Neural progenitor cell (in vitro differentiated cells): ENCODE measurements at regions not wholly inside any gene's neighbourhood (a gene's known extent, or its start where the extent isn't known, plus 50 kb on each side); places are given as distances from the start of the nearest gene placed in this dataset.

ENCODE experiments used
- DNase-seq: peaks from one replicate; pipeline ENCODE4 v3.0.0-alpha.2; 2016; ENCODE audit warnings: low spot score
- H2AFZ ChIP-seq: fragments of 200-600 bp; sonication (generic); replicated peaks from 2 replicates; pipeline ENCODE4 v1.6.1; 2016; ENCODE audit warnings: antibody characterized with exemption
- H3F3A ChIP-seq: fragments of 200-600 bp; sonication (generic); 2 replicates; pipeline ENCODE4 v1.6.1; 2016; ENCODE audit warnings: antibody characterized with exemption, low read depth
- H3K27ac ChIP-seq: fragments of 200-600 bp; sonication (generic); 2 replicates; pipeline ENCODE4 v1.5.1; 2016; ENCODE audit warnings: mild to moderate bottlenecking
- H3K27me3 ChIP-seq: fragments of 200-600 bp; sonication (generic); 2 replicates; pipeline ENCODE4 v1.6.1; 2016; ENCODE audit warnings: mild to moderate bottlenecking, moderate library complexity
- H3K36me3 ChIP-seq: fragments of 200-600 bp; sonication (generic); 2 replicates; pipeline ENCODE4 v1.5.1; 2016
- H3K4me1 ChIP-seq: fragments of 200-600 bp; sonication (generic); 2 replicates; pipeline ENCODE4 v1.6.1; 2016; ENCODE audit warnings: mixed run types
- H3K4me2 ChIP-seq: fragments of 200-600 bp; sonication (generic); 2 replicates; pipeline ENCODE4 v1.6.1; 2016
- H3K4me3 ChIP-seq: fragments of 200-600 bp; sonication (generic); 2 replicates; pipeline ENCODE4 v1.5.1; 2016
- H3K79me2 ChIP-seq: fragments of 200-600 bp; sonication (generic); 2 replicates; pipeline ENCODE4 v1.6.1; 2016; ENCODE audit warnings: low read depth
- H3K9ac ChIP-seq: fragments of 200-600 bp; sonication (generic); 2 replicates; pipeline ENCODE4 v1.6.1; 2016
- H3K9me3 ChIP-seq: fragments of 200-600 bp; sonication (generic); 2 replicates; pipeline ENCODE4 v1.5.1; 2016; ENCODE audit warnings: low read depth
- H4K20me1 ChIP-seq: fragments of 200-600 bp; sonication (generic); 2 replicates; pipeline ENCODE4 v1.6.1; 2016; ENCODE audit warnings: low read depth
- H3K27ac Mint-ChIP-seq: 3 replicates; pipeline ENCODE4 v1.8.0; 2021; ENCODE audit warnings: mixed read lengths
- H3K27me3 Mint-ChIP-seq: 2 replicates; pipeline ENCODE4 v1.8.0; 2022; ENCODE audit warnings: low read depth, mild to moderate bottlenecking, inconsistent platforms, moderate library complexity, mixed read lengths; ENCODE audit not compliant: insufficient read depth
- H3K36me3 Mint-ChIP-seq: 3 replicates; pipeline ENCODE4 v1.8.0; 2021; ENCODE audit warnings: mixed read lengths
- H3K4me1 Mint-ChIP-seq: 3 replicates; pipeline ENCODE4 v1.8.0; 2021; ENCODE audit warnings: mixed read lengths
- H3K4me3 Mint-ChIP-seq: 3 replicates; pipeline ENCODE4 v1.8.0; 2021; ENCODE audit warnings: mild to moderate bottlenecking, moderate library complexity, mixed read lengths
- H3K9me3 Mint-ChIP-seq: 3 replicates; pipeline ENCODE4 v1.8.0; 2020; ENCODE audit warnings: mixed read lengths
- EZH2 ChIP-seq: fragments of 200-600 bp; sonication (generic); IDR thresholded peaks from 2 replicates; pipeline ENCODE4 v1.6.1; 2017; ENCODE audit warnings: antibody characterized with exemption, mild to moderate bottlenecking, moderate library complexity
- EZH2phosphoT487 ChIP-seq: fragments of 200-600 bp; sonication (generic); IDR thresholded peaks from 2 replicates; pipeline ENCODE4 v1.6.1; 2017; ENCODE audit warnings: antibody characterized with exemption
- TF ChIP-seq, protein P1 (sequence below): fragments of 200-600 bp; sonication (generic); IDR thresholded peaks from 2 replicates; pipeline ENCODE4 v1.5.1; 2017; ENCODE audit warnings: antibody characterized with exemption, mild to moderate bottlenecking

DNA sequence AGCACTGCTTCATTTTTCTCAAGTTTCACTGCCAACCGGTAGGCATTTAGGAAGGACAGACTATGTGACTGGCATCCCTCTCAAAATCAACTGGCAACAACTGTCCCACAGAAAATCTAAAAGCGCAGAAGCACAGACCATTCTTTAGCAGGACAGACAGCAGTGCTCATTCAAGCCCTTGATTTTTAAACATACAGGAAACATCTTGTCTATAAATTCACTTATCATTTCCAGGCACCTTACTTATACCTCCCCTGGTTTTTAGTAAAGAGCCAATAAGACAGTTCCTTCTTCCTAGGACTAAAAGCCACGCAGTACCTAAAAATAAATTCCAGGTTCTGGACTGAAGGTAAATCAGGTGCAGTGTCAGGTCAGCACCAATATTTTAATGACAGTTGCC is 343.2 kb upstream of the WWC1 start:
- H3K4me1 Mint-ChIP-seq, result peaks cover 68% of the 10 kb centered on the region
- no peak overlapping the region for H3K9ac ChIP-seq
- H3K36me3 Mint-ChIP-seq, result no peaks in the 10 kb centered on the region
- H3K9me3 ChIP-seq, result no peaks in the 10 kb centered on the region
- H3K36me3 ChIP-seq, result no peaks in the 10 kb centered on the region
- no peak overlapping the region for H2AFZ ChIP-seq
- no peaks in the 10 kb centered on the region for H3K4me1 ChIP-seq
- TF ChIP-seq EZH2phosphoT487, result no peak
- no peak overlapping the region for H3K27ac Mint-ChIP-seq
- no peak overlapping the region for H3K4me3 Mint-ChIP-seq
- no peak overlapping the region for H3K27ac ChIP-seq
- H4K20me1 ChIP-seq, result no peaks in the 10 kb centered on the region
- no peaks in the 10 kb centered on the region for H3K27me3 ChIP-seq
- no peaks in the 10 kb centered on the region for H3K9me3 Mint-ChIP-seq
- H3K4me3 ChIP-seq, result no peak overlapping the region
- H3K4me2 ChIP-seq, result no peak overlapping the region
- H3F3A ChIP-seq, result no peaks in the 10 kb centered on the region
- no peaks in the 10 kb centered on the region for H3K79me2 ChIP-seq
- DNase-seq, result no peak
- H3K27me3 Mint-ChIP-seq, result peaks cover 2% of the 10 kb centered on the region

- H3K4me1 ChIP-seq, result no peaks in the 10 kb centered on the region
- no peak overlapping the region for H2AFZ ChIP-seq
- Mint-ChIP-seq H3K27ac (no peak overlapping the region), H3K4me1 (peaks cover 65% of the 10 kb centered on the region), H3K4me3 (no peak overlapping the region), H3K27me3 (peaks cover 2% of the 10 kb centered on the region), H3K9me3 (no peaks in the 10 kb centered on the region), H3K36me3 (peaks cover under 1% of the 10 kb centered on the region)
- H3K9ac ChIP-seq, result no peak overlapping the region
- H3K27ac ChIP-seq, result no peak overlapping the region
- H3K36me3 ChIP-seq, result no peaks in the 10 kb centered on the region
- no peak overlapping the region for H3K4me3 ChIP-seq
- TF ChIP-seq, protein P1, sequence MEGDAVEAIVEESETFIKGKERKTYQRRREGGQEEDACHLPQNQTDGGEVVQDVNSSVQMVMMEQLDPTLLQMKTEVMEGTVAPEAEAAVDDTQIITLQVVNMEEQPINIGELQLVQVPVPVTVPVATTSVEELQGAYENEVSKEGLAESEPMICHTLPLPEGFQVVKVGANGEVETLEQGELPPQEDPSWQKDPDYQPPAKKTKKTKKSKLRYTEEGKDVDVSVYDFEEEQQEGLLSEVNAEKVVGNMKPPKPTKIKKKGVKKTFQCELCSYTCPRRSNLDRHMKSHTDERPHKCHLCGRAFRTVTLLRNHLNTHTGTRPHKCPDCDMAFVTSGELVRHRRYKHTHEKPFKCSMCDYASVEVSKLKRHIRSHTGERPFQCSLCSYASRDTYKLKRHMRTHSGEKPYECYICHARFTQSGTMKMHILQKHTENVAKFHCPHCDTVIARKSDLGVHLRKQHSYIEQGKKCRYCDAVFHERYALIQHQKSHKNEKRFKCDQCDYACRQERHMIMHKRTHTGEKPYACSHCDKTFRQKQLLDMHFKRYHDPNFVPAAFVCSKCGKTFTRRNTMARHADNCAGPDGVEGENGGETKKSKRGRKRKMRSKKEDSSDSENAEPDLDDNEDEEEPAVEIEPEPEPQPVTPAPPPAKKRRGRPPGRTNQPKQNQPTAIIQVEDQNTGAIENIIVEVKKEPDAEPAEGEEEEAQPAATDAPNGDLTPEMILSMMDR, result no peak
- no peak for TF ChIP-seq EZH2phosphoT487
- TF ChIP-seq EZH2, result no peak
- no peaks in the 10 kb centered on the region for H3K27me3 ChIP-seq
- H3K9me3 ChIP-seq, result no peaks in the 10 kb centered on the region
- H3F3A ChIP-seq, result no peaks in the 10 kb centered on the region
- H3K4me2 ChIP-seq, result no peak overlapping the region
- no peak for DNase-seq
- H4K20me1 ChIP-seq, result no peaks in the 10 kb centered on the region
- no peaks in the 10 kb centered on the region for H3K79me2 ChIP-seq
Measured at GRCh38 chr5:167949435-167949834, 342.0 kb upstream of the WWC1 start.

GRCh38 chr5:167950126-167950721 is 341.2 kb upstream of the WWC1 start:
- Mint-ChIP-seq H3K36me3 (peaks cover 7% of the 10 kb centered on the region), H3K4me3 (no peak overlapping the region), H3K27ac (peak overlapping the region; percentile 55), H3K9me3 (peaks cover 2% of the 10 kb centered on the region), H3K4me1 (peaks cover 60% of the 10 kb centered on the region), H3K27me3 (peaks cover 2% of the 10 kb centered on the region)
- DNase-seq, result no peak
- Histone ChIP-seq H2AFZ (no peak overlapping the region), H3K27me3 (no peaks in the 10 kb centered on the region), H3K79me2 (no peaks in the 10 kb centered on the region), H3F3A (no peaks in the 10 kb centered on the region), H3K4me2 (no peak overlapping the region), H3K4me3 (no peak overlapping the region), H3K9me3 (no peaks in the 10 kb centered on the region), H3K27ac (no peak overlapping the region), H3K9ac (no peak overlapping the region), H4K20me1 (no peaks in the 10 kb centered on the region), H3K4me1 (no peaks in the 10 kb centered on the region), H3K36me3 (no peaks in the 10 kb centered on the region)
- TF ChIP-seq EZH2 (no peak), EZH2phosphoT487 (no peak)
- TF ChIP-seq, protein P1, result no peak

DNA sequence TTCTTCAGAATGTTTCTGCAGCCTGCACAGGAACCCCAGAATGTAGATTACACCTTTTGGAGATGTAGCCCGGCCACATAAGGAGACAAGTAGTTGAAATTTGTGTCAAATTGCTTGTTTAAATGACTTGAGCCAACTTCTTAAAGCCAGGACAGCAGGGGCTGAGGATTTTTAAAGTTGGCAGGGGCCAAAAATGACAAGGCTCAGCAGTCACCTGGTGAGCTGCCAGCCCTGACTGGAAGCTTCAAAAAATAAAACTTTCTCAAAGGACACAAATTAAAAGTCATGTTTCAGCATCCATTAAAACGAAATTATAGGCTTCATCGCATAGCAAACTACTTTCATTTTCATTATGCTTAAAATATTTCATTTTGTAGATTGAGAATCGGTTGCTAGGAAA is 340.3 kb upstream of the WWC1 start:
- H3K9me3 Mint-ChIP-seq, result peaks cover 11% of the 10 kb centered on the region

More for the DNA sequence above, 340.3 kb upstream of the WWC1 start:
- no peak overlapping the region for H2AFZ ChIP-seq
- H4K20me1 ChIP-seq, result no peaks in the 10 kb centered on the region
- no peaks in the 10 kb centered on the region for H3F3A ChIP-seq
- H3K9me3 ChIP-seq, result no peaks in the 10 kb centered on the region
- no peak overlapping the region for H3K9ac ChIP-seq
- no peak for DNase-seq
- H3K4me2 ChIP-seq, result no peak overlapping the region
- Mint-ChIP-seq H3K27me3 (no peaks in the 10 kb centered on the region), H3K36me3 (peaks cover 14% of the 10 kb centered on the region), H3K4me3 (no peak overlapping the region), H3K27ac (no peak overlapping the region), H3K4me1 (peaks cover 52% of the 10 kb centered on the region)
- no peak overlapping the region for H3K4me3 ChIP-seq
- H3K79me2 ChIP-seq, result no peaks in the 10 kb centered on the region
- no peak overlapping the region for H3K27ac ChIP-seq
- no peaks in the 10 kb centered on the region for H3K36me3 ChIP-seq
- H3K27me3 ChIP-seq, result no peaks in the 10 kb centered on the region
- no peaks in the 10 kb centered on the region for H3K4me1 ChIP-seq
- TF ChIP-seq EZH2 (no peak), EZH2phosphoT487 (no peak)
- TF ChIP-seq, protein P1, result no peak
